GM12892 (cell line): ENCODE measurements at regions not wholly inside any gene's neighbourhood (a gene's known extent, or its start where the extent isn't known, plus 50 kb on each side); places are given as distances from the start of the nearest gene placed in this dataset.

Experiments
- POLR2A ChIP-seq: IDR thresholded peaks from 2 replicates; pipeline ENCODE4 v1.6.1; 2011; ENCODE audit warnings: low read depth, low read length, control low read depth
- TAF1 ChIP-seq: IDR thresholded peaks from 2 replicates; pipeline ENCODE4 v1.6.1; 2011; ENCODE audit warnings: low read depth, mild to moderate bottlenecking, control low read depth, low read length, borderline replicate concordance

GRCh38 chr12:105658389-105658788, 327.9 kb downstream of the C12orf75 start:
- TF ChIP-seq TAF1 (no peak), POLR2A (no peak)
